Type B pancreatic cell (in vitro differentiated cells): ENCODE measurements at regions not wholly inside any gene's neighbourhood (a gene's known extent, or its start where the extent isn't known, plus 50 kb on each side); places are given as distances from the start of the nearest gene placed in this dataset.

Experiments
- DNase-seq: peaks from one replicate; pipeline ENCODE4 v3.0.0; 2021; ENCODE audit warnings: mixed read lengths; ENCODE audit not compliant: unreplicated experiment; ENCODE audit errors: extremely low spot score
- H3K27ac Mint-ChIP-seq: 2 replicates; pipeline ENCODE4 v1.8.0; 2021; ENCODE audit warnings: mild to moderate bottlenecking, mixed read lengths
- H3K27me3 Mint-ChIP-seq: 2 replicates; pipeline ENCODE4 v1.8.0; 2021; ENCODE audit warnings: mixed read lengths
- H3K36me3 Mint-ChIP-seq: 2 replicates; pipeline ENCODE4 v1.8.0; 2021; ENCODE audit warnings: mixed read lengths
- H3K4me1 Mint-ChIP-seq: one replicate; pipeline ENCODE4 v1.8.0; 2021; ENCODE audit warnings: mixed read lengths; ENCODE audit not compliant: unreplicated experiment
- H3K4me3 Mint-ChIP-seq: 2 replicates; pipeline ENCODE4 v1.8.0; 2021; ENCODE audit warnings: mild to moderate bottlenecking, mixed read lengths
- H3K9me3 Mint-ChIP-seq: 2 replicates; pipeline ENCODE4 v1.8.0; 2021; ENCODE audit warnings: mixed read lengths
- CTCF ChIP-seq: fragments of 200-600 bp; sonication (generic); conservative IDR thresholded peaks from 2 replicates; pipeline ENCODE4 v1.5.0; 2021; ENCODE audit warnings: antibody characterized with exemption, mild to moderate bottlenecking

DNA sequence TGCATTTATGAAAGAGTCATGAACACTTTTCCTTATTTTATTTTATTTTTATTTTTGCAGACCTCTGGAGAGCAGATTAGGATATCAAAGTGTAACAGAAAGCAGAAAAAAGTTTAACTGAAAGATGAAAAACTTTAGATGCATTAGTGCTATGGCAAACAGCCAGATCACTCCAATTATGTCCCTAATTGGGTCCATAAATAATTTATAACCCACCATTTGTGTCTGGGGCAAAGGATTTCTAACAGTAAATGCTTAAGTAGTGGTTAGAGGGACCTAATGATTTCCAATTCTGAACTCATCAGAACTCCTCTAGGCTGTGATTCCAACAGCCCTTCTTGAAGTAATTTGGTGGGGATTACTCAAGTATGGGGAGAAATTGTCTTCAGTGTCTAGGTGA is 93.7 kb upstream of the PROKR2 start:
- peaks cover 54% of the 10 kb centered on the region for H3K27me3 Mint-ChIP-seq
- no peak overlapping the region for H3K4me3 Mint-ChIP-seq

GRCh38 chr20:5402903-5403531 is 86.3 kb upstream of the PROKR2 start:
- H3K36me3 Mint-ChIP-seq = no peaks in the 10 kb centered on the region

More for the DNA sequence above, 93.7 kb upstream of the PROKR2 start:
- DNase-seq = no peak
- Mint-ChIP-seq H3K36me3 (no peaks in the 10 kb centered on the region), H3K4me1 (no peaks in the 10 kb centered on the region), H3K27ac (no peak overlapping the region), H3K9me3 (no peaks in the 10 kb centered on the region)
- no peak for TF ChIP-seq CTCF

GRCh38 chr20:5401277-5401875 is 84.6 kb upstream of the PROKR2 start:
- Mint-ChIP-seq H3K9me3 (no peaks in the 10 kb centered on the region), H3K27me3 (peaks cover 26% of the 10 kb centered on the region), H3K4me1 (no peaks in the 10 kb centered on the region), H3K27ac (no peak overlapping the region), H3K36me3 (no peaks in the 10 kb centered on the region), H3K4me3 (no peak overlapping the region)
- no peak for TF ChIP-seq CTCF
- DNase-seq = no peak

More at GRCh38 chr20:5402903-5403531, 86.3 kb upstream of the PROKR2 start:
- no peak overlapping the region for H3K4me3 Mint-ChIP-seq
- peak; percentile 72 for TF ChIP-seq CTCF
- no peak overlapping the region for H3K27ac Mint-ChIP-seq
- H3K4me1 Mint-ChIP-seq = no peaks in the 10 kb centered on the region
- no peak for DNase-seq
- H3K9me3 Mint-ChIP-seq = no peaks in the 10 kb centered on the region
- H3K27me3 Mint-ChIP-seq = peaks cover 29% of the 10 kb centered on the region

- no peaks in the 10 kb centered on the region for H3K9me3 Mint-ChIP-seq
- DNase-seq = no peak
- no peak for TF ChIP-seq CTCF
- H3K27ac Mint-ChIP-seq = no peak overlapping the region
- no peaks in the 10 kb centered on the region for H3K36me3 Mint-ChIP-seq
- H3K4me1 Mint-ChIP-seq = no peaks in the 10 kb centered on the region
- no peak overlapping the region for H3K4me3 Mint-ChIP-seq
- H3K27me3 Mint-ChIP-seq = peaks cover 16% of the 10 kb centered on the region
Measured at GRCh38 chr20:5400164-5400762, 83.5 kb upstream of the PROKR2 start.

DNA sequence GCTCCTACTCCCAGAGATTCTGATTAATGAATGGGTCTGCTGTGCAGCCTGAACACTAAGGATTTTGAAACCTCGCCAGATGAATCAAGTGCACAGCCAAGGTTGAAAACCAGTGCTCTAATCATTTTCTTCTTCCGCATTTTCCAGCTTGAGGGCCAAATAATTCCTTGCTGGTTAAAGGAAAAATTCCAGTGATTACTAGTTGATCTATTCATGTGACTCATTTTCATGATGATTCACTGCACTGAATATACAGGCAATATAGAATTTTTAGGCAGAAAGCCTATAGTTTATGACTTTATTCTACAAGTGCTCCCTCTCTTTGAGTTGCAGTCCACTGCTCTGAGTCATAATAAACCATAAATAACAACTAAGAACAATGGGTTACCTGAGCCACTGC is 80.6 kb upstream of the PROKR2 start:
- H3K27me3 Mint-ChIP-seq = peaks cover 27% of the 10 kb centered on the region
- H3K9me3 Mint-ChIP-seq = no peaks in the 10 kb centered on the region
- H3K4me1 Mint-ChIP-seq = no peaks in the 10 kb centered on the region
- no peak for TF ChIP-seq CTCF
- H3K36me3 Mint-ChIP-seq = no peaks in the 10 kb centered on the region
- no peak for DNase-seq
- no peak overlapping the region for H3K4me3 Mint-ChIP-seq
- no peak overlapping the region for H3K27ac Mint-ChIP-seq
